ENCODE measurements at regions not wholly inside any gene's neighbourhood (a gene's known extent, or its start where the extent isn't known, plus 50 kb on each side); places are given as distances from the start of the nearest gene placed in this dataset.
"Not testable (repeated sequence)": the region's sequence is repeated elsewhere in the genome, so short reads cannot be mapped to it uniquely, and the experiment has no call there.

- no peak for DNase-seq
- Histone ChIP-seq H3K27me3 (0 out of 2 replicates have a peak, but pooled peaks cover 1% of the 10 kb centered on the region), H3K36me3 (no peaks in the 10 kb centered on the region), H3K4me3 (no peak overlapping the region), H3K9me3 (peaks cover 2% of the 10 kb centered on the region; the same call in 1 of the 2 replicates)
These were observed 124.5 kb downstream of the TLR5 start for GRCh38 chr1:223018534-223018933.

- no peaks in the 10 kb centered on the region for H3K27me3 ChIP-seq
- H3K4me3 ChIP-seq: no peak overlapping the region
- no peaks in the 10 kb centered on the region for H3K36me3 ChIP-seq
- H3K9me3 ChIP-seq: peaks cover 9% of the 10 kb centered on the region
- no peak for DNase-seq
These were observed 123.8 kb downstream of the TLR5 start for GRCh38 chr1:223019256-223019655.

GRCh38 chr1:223020770-223021169 lies 122.3 kb downstream of the TLR5 start:
- DNase-seq: no peak
- Histone ChIP-seq H3K36me3 (no peaks in the 10 kb centered on the region), H3K27me3 (no peaks in the 10 kb centered on the region), H3K4me3 (no peak overlapping the region), H3K9me3 (peaks cover 9% of the 10 kb centered on the region)

- Histone ChIP-seq H3K4me3 (no peak overlapping the region), H3K27me3 (no peaks in the 10 kb centered on the region), H3K9me3 (peaks cover 9% of the 10 kb centered on the region), H3K36me3 (no peaks in the 10 kb centered on the region)
- no peak for DNase-seq
These were observed 120.2 kb downstream of the TLR5 start for GRCh38 chr1:223022641-223023473.

GRCh38 chr1:223023863-223024262 lies 119.2 kb downstream of the TLR5 start:
- no peak overlapping the region for H3K4me3 ChIP-seq
- no peak for DNase-seq
- H3K27me3 ChIP-seq: no peaks in the 10 kb centered on the region
- no peaks in the 10 kb centered on the region for H3K36me3 ChIP-seq
- peaks cover 9% of the 10 kb centered on the region for H3K9me3 ChIP-seq

- H3K36me3 ChIP-seq: not testable (repeated sequence)
These were observed 118.6 kb downstream of the TLR5 start for GRCh38 chr1:223024486-223024885.

GRCh38 chr1:223025190-223025734 lies 117.8 kb downstream of the TLR5 start:
- not testable (repeated sequence) for H3K27me3 ChIP-seq, H3K36me3 ChIP-seq
- DNase-seq: peak; percentile 73

More at GRCh38 chr1:223024486-223024885, 118.6 kb downstream of the TLR5 start:
- H3K4me3 ChIP-seq, H3K9me3 ChIP-seq, H3K27me3 ChIP-seq, DNase-seq: not testable (repeated sequence)

GRCh38 chr1:223026639-223027038 lies 116.4 kb downstream of the TLR5 start:
- H3K9me3 ChIP-seq, H3K27me3 ChIP-seq, H3K36me3 ChIP-seq, DNase-seq, H3K4me3 ChIP-seq: not testable (repeated sequence)

More at GRCh38 chr1:223025190-223025734, 117.8 kb downstream of the TLR5 start:
- not testable (repeated sequence) for H3K4me3 ChIP-seq, H3K9me3 ChIP-seq

GRCh38 chr1:223029985-223030769 lies 112.9 kb downstream of the TLR5 start:
- Histone ChIP-seq H3K4me3 (no peak overlapping the region), H3K27me3 (no peaks in the 10 kb centered on the region), H3K36me3 (no peaks in the 10 kb centered on the region), H3K9me3 (no peaks in the 10 kb centered on the region)
- DNase-seq: no peak

- no peak for DNase-seq
- Histone ChIP-seq H3K27me3 (no peaks in the 10 kb centered on the region), H3K36me3 (no peaks in the 10 kb centered on the region), H3K4me3 (no peak overlapping the region), H3K9me3 (no peaks in the 10 kb centered on the region)
These were observed 112.1 kb downstream of the TLR5 start for GRCh38 chr1:223030871-223031400.

GRCh38 chr1:223031733-223032601 lies 111.1 kb downstream of the TLR5 start:
- H3K4me3 ChIP-seq: no peak overlapping the region
- DNase-seq: peak; percentile 96
- no peaks in the 10 kb centered on the region for H3K9me3 ChIP-seq
- H3K27me3 ChIP-seq: no peaks in the 10 kb centered on the region
- H3K36me3 ChIP-seq: no peaks in the 10 kb centered on the region

DNA sequence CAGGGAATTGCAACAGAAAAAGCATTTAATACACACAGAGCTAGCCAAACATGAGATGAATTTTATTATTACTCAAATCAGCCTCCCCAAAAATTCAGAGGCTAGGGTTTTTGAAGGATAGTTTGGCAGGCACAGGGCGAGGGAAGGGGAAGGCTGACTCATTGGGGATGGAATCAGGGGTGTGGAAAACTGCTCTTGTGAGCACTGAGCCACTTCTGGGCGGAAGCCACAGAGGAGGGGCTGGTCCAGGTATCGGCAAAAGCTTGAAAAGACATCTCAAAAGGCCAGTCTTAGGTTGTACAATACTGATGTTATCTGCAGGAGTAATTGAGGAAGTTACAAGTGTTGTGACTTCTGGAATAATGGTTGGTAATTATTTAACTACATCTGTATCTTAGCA lies 109.4 kb downstream of the TLR5 start:
- H3K9me3 ChIP-seq: no peaks in the 10 kb centered on the region
- peak; percentile 38 for DNase-seq
- H3K4me3 ChIP-seq: no peak overlapping the region
- no peaks in the 10 kb centered on the region for H3K36me3 ChIP-seq
- H3K27me3 ChIP-seq: no peaks in the 10 kb centered on the region

GRCh38 chr1:223034270-223034798 lies 108.7 kb downstream of the TLR5 start:
- no peak for DNase-seq
- no peaks in the 10 kb centered on the region for H3K36me3 ChIP-seq
- no peaks in the 10 kb centered on the region for H3K9me3 ChIP-seq
- H3K27me3 ChIP-seq: no peaks in the 10 kb centered on the region
- H3K4me3 ChIP-seq: no peak overlapping the region

GRCh38 chr1:223035724-223036478 lies 107.1 kb downstream of the TLR5 start:
- Histone ChIP-seq H3K9me3 (no peaks in the 10 kb centered on the region), H3K4me3 (no peak overlapping the region), H3K27me3 (no peaks in the 10 kb centered on the region), H3K36me3 (no peaks in the 10 kb centered on the region)
- no peak for DNase-seq

GRCh38 chr1:223036479-223036845 lies 106.6 kb downstream of the TLR5 start:
- Histone ChIP-seq H3K4me3 (no peak overlapping the region), H3K9me3 (no peaks in the 10 kb centered on the region), H3K27me3 (no peaks in the 10 kb centered on the region), H3K36me3 (no peaks in the 10 kb centered on the region)
- DNase-seq: no peak

All from MG63 (cell line).